DND-41 (cell line): ENCODE measurements at regions not wholly inside any gene's neighbourhood (a gene's known extent, or its start where the extent isn't known, plus 50 kb on each side); places are given as distances from the start of the nearest gene placed in this dataset.

ENCODE experiments used
- CTCF ChIP-seq: IDR thresholded peaks from 2 replicates; pipeline ENCODE4 v1.5.1; 2012; ENCODE audit warnings: borderline replicate concordance, low read length, moderate library complexity, mild to moderate bottlenecking; ENCODE audit not compliant: poor library complexity, severe bottlenecking; ENCODE audit errors: extremely low read depth
- EZH2 ChIP-seq: IDR thresholded peaks from 3 replicates; pipeline ENCODE4 v1.6.1; 2012; ENCODE audit warnings: borderline replicate concordance, low read depth, mild to moderate bottlenecking, moderate library complexity, low read length, inconsistent platforms; ENCODE audit not compliant: severe bottlenecking

DNA sequence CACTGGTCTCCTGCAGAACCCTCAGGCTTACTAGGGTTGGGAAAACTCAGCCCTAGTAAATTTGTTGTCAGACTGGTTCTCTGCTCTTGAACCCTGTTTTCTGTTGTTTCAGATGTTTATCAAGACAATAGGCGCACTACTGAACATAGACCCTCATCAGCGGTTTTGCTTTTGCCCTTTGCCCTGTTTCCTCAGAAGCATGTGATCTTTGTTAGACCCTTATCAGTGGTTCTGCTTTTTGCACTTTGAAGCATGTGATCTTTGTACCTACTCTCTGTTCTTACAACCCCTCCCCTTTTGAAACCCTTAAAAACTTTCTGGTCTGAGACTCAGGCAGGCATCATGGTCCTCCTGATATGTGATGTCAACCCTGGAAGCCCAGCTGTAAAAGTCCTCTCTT, 842.2 kb upstream of the AMELY start:
- TF ChIP-seq CTCF (no peak), EZH2 (no peak)
